ENCODE measurements at regions not wholly inside any gene's neighbourhood (a gene's known extent, or its start where the extent isn't known, plus 50 kb on each side); places are given as distances from the start of the nearest gene placed in this dataset.
A peak's percentile ranks its signal among the peaks of the same experiment; 100 is the strongest.
"Not testable (repeated sequence)": the region's sequence is repeated elsewhere in the genome, so short reads cannot be mapped to it uniquely, and the experiment has no call there.

DNA sequence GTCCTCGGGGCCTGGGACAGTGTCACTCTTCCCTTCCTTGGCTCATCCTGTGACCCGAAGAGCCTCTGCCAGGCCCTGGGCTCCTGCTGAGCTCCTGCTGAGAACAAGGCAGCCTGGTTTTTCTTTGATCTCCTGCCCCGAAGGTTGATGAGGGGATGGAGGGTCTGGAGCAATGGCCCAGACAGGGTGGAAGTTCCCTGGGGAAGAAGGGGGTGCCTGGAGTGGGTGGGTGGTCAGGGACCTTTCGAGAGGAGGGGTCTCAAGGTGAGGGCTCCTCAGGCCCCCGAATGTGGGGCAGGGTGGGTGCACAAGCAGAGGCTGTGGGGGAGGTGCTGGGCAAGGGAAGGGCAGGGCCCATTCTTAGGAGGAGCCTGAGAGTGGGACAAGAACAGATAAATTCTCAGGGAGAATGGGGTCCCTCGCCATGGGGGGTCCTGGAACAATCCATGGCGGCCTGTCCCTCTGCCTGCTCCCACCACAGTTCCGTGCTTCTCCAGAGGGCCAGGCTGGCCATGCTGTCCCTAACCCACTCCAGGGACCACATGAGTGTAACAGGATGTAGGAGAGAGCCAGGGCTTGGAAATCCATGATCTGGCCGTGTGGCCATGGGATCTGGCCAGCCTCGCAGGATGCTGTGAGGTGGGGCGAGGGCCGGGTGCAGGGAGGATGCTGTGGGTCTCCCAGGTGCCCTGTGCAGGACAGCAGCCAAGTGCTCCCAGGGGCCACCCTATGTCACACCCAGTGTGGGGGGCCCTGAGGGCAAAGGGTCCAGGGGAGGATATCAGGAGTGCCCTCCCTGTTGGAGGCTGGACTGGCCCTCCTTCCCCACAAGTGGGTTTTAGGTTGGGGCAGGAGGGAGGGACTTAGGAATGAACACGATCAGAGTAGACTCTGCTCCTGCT lies 128.5 kb upstream of the LPCAT1 start:
- DNase-seq: no peak

DNA sequence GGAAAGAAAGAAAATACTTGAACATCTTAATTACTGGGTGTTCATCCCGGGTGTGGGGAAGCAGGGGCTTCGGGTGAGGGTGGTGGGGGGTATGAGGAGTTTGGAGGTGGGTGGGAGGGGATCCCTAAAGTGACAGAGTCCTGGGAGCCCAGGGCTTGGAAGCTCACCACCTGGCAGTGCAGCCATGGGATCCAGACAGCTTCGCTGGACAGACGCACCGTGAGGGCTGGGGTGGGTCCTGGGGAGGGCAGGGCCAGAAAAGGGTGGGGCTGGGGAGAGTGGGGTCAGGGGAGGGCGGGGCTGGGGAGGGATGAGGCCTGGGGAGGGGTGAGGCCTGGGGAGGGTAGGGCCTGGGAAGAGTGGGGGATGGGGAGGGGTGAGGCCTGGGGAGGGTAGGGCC lies 127.5 kb upstream of the LPCAT1 start:
- no peak for DNase-seq

DNA sequence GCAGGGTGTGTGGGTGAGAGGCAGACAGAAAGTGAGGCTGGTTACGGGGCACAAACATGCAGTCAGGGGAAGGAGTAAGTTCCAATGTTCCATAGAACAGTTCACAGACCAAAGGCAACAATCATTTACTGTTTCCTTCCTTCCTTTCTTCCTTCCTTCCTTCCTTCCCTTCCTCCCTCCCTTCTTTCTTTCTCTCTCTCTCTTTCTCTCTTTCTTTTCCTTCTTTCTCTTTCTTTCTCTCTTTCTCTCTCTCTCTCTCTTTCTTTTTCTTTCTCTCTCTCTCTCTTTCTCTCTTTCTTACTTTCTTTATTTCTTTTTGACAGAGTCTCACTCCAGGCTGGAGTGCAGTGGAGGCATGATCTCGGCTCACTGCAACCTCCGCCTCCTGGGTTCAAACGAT lies 125.8 kb upstream of the LPCAT1 start:
- no peak for DNase-seq

DNA sequence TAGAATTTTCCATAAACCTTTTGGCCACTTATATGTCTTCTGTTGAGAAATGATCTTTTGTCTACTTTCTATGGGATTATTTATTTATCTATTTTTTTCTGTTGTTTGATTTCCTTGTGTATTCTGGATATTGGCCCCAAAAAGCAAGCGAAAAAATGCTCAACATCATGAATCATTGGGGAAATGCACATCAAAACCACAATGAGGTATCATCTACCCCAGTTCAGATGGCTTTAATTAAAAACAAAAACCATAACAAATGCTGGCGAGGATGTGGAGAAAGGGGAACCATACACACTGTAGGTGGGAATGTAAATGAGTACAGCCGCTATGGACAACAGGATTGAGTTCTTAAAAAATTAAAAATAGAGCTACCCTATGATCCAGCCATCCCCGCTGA lies 125.0 kb upstream of the LPCAT1 start:
- no peak for DNase-seq

DNA sequence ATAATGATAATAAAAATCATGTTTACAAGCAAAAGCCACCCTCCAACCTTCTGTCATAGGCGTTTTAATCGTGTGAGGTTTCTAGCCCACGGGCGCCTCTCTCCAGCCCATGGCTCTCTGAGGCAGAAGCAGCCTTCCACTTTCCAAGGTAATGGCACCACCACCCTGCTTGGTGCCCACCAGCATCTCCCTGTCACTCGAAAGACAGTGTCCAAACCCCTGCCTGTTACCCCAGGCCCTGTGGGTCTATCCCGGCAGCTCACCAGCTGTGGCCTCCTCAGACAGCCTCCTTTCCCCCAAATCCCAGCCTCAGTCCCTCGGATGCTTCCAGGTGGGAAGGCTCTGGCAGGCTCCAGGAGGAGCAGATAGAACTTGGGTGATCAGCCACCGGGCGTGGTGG lies 123.8 kb upstream of the LPCAT1 start:
- DNase-seq: no peak

DNA sequence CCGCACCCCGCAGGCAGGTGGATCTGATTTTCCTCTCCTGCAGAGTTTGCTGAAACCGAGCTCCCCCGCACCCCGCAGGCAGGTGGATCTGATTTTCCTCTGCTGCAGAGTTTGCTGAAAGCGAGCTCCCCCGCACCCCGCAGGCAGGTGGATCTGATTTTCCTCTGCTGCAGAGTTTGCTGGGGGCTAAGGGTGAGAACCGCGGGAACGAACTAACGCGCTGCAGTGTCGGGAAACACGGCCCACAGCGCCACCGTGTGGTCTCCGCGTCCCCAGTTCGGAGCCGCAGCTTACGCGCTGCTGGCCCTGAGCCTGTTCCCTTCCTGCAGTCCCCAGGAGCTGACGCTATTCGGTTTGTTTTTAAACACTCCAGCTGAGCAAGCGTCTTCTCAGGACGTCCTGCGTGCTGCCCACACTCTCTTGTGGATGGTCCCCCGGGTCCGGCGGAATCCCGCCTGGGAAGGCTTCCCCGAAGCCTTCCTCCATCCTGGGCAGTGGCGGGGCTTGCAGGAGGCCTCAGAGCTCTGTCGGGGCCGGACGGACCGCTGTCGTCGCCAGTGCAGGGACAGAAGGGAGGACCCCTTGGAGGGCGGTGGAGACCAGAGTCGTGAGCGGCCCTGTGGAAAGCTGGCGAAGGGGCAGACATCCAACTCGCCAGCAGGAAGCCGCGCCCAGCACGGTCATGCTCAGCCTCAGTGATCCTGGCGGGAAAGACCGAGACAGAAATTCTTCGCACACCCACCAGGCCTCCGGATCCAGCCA lies 121.2 kb upstream of the LPCAT1 start:
- DNase-seq: peak; percentile 96

DNA sequence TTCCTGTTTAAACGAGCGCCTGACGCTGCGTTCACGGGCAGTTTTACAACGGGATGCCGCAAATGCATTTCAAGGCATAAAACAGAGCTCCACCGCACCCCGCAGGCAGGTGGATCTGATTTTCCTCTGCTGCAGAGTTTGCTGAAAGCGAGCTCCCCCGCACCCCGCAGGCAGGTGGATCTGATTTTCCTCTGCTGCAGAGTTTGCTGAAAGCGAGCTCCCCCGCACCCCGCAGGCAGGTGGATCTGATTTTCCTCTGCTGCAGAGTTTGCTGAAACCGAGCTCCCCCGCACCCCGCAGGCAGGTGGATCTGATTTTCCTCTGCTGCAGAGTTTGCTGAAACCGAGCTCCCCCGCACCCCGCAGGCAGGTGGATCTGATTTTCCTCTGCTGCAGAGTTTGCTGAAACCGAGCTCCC lies 120.6 kb upstream of the LPCAT1 start:
- DNase-seq: not testable (repeated sequence)

DNA sequence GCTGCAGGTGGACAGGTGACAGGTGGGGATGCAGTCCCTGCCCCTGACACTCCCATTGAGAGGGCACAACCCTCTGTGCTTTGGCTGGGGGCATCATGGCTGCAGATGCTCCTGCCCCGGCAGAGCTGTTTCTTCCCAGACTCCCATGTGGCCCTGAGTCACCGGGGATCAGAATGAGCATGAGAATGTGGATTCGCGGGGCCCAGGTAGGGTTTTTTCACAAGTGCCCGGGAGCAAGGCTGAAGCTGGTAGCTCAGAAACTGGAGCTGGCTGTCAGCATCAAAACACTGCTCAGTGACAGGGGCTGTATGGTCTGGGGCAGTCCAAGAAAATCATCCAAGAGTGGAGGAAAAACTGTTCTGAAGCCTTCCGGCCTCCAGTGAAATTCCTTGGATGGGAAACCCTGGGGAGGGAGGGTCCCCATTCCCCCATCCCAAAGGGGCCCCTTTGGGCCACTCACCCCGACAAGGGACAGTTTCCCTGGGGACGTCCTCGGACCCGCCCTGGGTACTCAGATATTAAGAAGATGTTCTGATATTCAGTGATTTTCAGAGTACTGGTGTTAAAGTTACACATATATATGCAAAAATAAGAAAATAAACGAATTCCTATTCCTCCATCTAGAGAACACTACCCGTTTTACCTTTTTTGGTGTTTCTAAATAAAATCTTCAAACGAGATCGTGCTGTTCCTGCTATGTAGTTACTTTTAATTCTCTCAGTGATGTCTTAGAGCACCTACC lies 120.1 kb upstream of the LPCAT1 start:
- DNase-seq: no peak

DNA sequence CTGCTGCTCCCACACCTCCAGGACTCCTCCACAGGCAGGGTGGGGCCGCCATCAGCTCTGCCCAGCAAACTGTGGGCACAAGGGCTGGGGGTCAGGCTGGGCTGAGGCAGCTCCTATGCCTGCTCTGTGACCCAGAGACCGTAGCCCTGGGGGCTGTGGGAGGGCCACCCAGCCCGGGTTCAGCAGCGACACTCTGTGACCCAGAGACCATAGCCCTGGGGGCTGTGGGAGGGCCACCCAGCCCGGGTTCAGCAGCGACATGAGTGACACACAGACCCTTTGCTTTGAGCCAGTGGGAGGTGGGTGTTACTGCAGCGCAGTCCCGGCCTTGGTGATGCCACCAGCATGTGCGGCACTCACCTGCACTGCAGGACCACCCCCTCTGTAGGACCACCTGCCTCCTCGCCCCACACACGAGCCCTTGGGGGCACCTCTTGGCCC lies 118.9 kb upstream of the LPCAT1 start:
- no peak for DNase-seq

DNA sequence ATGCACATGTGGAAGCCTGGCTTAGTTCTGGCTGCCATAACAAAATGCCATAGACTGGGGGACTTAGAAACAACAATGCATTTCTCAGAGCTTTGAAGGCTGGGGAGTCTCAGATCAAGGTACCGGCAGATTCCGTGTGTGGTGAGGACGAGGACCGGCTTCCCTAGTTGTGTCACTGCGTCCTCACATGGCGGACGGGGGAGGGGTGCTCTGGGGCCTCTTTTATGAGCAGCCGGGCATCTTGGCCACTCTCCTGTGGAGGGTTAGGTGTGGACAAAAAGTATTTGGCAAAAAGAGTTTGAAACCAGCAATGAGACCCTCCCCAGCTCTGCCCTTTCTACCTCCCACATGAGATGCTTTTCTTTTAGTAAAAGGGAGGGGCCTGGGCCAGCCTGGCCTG lies 118.5 kb upstream of the LPCAT1 start:
- no peak for DNase-seq

DNA sequence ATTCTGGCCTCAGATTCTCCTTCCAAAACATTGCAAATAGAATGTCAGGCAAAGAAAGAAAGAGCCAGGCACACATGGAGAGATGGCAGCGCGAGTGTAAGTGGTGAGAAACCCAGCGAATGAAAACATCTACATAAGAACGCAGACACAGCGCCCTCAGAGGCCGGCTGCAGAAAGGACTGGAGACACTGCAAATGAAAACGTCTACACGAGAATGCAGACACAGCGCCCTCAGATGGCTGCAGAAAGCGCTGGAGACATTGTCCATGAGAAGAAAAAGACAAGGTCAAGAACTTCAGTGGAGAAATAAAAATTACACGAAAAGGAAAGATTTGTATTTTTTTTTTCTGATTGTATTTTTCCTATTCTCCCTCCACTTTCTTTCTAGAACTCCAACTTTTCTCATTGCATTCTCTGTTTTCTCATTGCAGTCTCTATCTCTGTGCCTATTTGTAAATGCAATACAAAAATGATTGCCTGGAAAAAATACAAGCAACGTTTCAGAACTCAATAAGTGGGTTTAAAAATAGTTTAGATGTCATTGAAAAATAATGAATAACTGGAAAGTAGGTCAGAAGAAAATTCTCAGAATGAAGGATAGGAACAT lies 117.9 kb upstream of the LPCAT1 start:
- peak; percentile 95 for DNase-seq

DNA sequence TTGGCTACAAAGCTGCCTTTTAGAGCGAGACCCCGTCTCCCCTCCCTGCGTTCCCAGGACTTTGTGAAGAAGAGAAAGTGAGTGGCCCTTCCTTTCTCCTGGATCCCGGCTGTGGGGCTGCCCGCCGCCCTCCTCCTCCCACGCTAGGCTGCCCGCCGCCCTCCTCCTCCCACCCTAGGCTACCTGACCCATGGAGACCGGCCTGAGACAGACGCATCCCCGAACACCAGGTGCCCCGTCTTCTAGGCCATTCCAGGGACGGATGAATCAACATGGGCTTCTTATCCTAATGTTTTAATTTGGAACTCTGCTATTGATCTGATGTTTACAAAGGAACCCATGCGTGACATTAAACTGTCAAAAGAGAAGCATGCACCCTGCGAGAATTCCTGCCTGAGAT lies 117.3 kb upstream of the LPCAT1 start:
- DNase-seq: no peak

DNA sequence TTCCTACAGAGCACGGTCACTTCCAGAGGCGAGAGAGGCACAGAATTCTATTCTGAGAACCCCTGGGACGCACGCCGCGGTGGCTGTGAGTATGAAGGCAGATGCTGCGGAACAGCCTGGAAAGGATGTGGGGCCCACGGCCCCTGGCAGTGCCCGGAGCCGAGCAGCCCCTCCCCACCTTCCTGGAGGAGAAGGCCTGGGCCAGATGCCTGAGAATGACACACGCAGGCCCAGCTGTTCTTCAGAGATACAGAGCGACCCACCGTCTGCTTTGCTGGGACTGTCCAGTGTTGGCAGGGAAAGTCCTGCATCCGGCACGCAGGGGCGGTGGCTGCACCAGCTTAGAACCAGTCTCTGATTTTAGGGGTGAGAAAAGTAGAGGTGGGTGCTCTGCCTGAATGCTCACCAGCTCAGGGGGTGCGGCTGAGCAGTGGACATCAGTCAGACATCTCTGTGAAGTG lies 116.7 kb upstream of the LPCAT1 start:
- no peak for DNase-seq

DNA sequence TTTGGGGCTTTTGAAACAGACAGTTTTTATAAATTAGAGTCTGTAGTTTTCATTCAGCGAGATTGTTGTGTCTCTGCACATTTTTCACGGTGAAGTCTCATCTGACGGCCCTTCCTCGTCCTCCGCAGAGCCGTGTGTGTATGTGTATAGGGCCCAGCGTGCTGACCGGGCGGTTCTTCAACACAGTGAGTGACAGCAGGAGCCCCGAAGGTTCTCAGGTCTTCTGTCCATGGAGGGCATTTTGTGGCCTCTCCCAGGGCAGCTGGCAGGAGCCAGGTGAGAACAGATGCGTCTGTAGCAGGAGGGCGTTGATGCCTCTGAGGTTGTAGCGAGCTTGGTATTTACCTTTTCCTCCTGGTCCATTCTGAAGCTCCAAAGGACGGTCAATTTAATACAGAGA lies 116.0 kb upstream of the LPCAT1 start:
- no peak for DNase-seq

DNA sequence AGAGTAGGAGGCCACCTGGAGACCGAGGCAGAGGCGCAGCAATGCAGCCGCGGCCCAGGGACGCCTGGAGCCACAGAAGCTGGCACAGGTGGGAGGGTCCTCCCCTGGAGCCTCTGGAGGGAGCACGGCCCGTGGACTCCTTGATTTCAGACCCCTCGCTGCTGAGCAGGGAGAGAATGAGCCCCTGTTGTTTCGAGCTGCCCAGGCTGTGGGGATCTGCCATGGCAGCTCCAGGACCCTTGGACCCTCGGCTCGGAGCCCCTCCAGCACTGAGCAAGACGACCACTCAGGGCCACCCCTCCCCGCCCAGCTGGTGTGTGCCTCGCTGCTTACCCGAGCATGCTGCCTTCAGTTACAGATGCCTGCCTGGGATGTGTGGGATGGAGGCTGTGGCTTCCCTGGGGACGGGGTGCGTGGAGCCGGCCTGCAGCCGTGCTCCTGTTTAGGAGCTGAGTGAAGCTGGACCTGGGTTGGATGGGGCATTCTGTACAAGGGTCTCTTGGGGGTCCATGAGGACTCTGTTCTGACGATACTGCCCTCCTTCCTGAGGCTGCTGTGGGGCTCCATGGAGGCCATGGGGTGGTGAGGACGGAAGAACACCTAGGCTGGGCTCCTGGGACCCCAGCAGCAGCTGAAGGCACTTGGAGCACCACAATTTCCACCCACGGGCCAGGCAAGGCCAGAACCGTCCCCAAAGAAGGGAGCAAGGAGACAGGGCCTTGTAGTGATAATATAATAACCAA lies 115.1 kb upstream of the LPCAT1 start:
- DNase-seq: no peak

DNA sequence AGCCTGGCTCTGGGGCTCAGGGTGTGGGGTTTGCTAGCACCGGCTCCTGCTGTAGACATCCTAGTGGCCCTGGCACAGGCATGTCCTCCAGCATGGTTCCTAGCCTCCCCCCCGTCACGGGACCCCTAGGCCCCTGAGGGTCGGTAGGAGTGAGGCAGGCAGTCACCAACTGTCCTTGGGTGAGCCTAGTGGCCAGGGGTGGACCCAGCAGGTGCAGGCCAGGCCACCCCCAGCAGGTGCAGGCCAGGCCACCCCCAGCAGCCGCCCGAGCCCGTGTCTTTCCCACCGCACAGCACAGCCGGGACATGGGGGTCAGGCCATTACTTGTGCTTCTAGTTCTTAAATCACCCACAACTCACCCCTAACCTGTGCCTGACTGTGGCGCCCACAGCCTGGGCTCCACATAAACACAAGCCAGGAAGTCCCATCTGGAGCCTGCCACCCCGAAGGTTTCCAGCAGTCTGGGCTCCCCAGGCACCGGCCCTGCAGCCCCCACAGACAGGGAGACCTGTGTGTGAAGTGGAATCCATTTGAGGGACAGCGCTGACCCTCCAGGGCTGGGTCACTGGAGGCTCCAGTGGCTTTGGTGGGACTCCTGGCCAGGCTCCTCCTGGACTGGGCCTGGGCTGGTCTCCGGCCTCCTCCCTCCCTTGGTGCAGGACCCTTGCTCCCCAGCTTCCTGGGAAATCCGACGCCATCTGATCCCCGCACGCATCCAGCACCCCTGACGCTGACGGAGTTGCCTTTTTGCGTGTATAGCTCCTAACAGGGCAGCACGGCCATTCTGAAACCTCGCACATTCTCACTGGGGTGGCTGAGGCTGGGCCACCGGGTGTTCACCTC lies 114.1 kb upstream of the LPCAT1 start:
- no peak for DNase-seq

DNA sequence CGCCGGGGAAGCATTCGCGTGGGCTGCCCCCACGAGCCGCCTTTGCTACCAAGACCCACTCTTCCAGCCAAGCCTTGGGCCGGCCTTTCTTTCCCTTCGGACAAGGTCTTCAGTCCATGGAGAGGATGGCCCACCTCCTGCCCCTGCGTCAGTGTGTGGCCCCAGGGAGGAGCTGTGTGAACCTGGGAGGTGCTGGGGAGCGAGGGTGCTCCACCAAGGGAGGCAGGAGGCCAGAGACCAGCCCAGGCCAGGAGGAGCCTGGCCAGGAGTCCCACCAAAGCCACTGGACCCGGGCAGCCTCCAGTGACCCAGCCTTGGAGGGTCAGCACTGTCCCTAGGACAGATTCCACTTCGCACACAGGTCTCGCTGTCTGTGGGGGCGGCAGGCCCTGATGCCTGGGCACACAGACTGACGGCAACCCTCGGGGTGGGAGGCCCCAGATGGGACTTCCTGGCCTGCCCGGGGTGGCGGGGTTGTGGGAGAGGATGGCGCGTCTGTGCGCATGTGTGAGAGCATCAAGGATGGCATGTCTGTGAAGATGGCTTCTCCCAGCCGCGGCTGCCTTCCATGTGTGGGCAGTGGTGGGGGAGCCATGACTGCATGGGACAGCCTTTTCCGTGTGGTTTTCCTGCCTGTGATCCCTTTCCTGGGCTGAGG lies 113.3 kb upstream of the LPCAT1 start:
- DNase-seq: no peak

DNA sequence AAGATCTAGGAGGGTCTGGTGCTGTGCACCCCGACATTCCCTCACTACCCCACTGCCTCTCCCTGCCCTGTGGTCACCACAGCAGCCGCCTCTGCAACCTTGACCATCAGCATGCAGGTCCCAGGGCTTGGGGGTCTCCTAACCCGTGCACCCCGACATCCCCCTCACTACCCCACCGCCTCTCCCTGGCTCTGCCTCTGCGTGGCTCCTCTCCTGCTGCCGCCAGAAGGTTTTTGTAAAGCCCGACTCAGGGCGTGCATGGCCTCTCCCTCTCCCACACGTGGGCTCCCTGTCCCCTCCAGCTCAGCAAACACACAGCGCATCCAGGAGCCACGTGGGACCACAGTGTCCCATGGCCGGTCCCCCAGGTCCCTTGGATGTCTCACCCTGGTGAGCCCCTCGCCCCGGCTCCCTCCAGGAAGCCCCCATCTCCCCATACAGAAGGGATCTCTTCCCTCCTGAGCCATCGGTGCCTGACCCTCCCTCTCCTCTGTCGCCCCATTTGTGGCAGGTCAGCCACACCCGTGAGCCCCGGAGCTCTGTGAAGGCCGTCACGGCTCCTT lies 112.5 kb upstream of the LPCAT1 start:
- not testable (repeated sequence) for DNase-seq

DNA sequence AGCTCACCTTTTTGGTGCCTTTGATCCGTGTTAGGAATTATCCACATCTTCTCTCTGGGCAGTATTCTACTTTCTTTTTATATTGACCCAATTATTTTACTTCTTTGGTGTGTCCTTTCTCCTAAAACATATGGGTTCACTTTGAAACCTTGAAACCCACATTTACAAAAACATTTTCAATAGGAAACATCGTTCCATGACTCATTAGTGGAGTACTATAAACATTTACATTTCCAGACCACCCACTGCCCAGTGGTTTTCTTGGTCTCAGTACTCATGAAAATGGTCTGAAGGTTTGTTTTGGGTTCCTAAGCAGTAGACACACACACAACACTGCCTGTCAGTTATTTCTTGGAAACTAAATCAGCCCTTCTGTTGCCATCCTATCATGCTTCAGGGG lies 111.7 kb upstream of the LPCAT1 start:
- DNase-seq: not testable (repeated sequence)

DNA sequence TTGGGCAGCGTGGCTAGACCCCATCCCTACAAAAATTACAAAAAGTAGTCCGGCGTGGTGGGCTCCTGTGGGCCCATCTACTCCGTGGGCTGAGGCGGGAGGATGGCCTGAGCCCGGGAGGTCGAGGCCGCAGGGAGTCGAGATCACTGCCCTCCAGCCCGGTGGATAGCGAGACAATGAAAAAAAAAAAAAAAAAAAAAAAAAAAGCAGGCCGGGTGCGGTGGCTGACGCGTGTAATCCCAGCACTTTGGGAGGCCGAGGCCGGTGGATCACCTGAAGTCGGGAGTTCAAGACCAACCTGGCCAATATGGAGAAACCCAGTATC lies 110.5 kb upstream of the LPCAT1 start:
- DNase-seq: no peak
